DOHH2 (cell line): ENCODE measurements at regions not wholly inside any gene's neighbourhood (a gene's known extent, or its start where the extent isn't known, plus 50 kb on each side); places are given as distances from the start of the nearest gene placed in this dataset.

Experiments
- EZH2phosphoT487 ChIP-seq: fragments of 200-600 bp; sonication (generic); IDR thresholded peaks from 2 replicates; pipeline ENCODE4 v1.6.1; 2017; ENCODE audit warnings: borderline replicate concordance, mild to moderate bottlenecking, antibody characterized with exemption, low read length, moderate library complexity, mixed read lengths
- TF ChIP-seq, protein P1 (sequence below): fragments of 200-600 bp; sonication (generic); IDR thresholded peaks from one replicate; pipeline ENCODE4 v1.5.1; 2014; ENCODE audit warnings: antibody characterized with exemption, mild to moderate bottlenecking, low read depth, low read length; ENCODE audit not compliant: poor library complexity, severe bottlenecking

DNA sequence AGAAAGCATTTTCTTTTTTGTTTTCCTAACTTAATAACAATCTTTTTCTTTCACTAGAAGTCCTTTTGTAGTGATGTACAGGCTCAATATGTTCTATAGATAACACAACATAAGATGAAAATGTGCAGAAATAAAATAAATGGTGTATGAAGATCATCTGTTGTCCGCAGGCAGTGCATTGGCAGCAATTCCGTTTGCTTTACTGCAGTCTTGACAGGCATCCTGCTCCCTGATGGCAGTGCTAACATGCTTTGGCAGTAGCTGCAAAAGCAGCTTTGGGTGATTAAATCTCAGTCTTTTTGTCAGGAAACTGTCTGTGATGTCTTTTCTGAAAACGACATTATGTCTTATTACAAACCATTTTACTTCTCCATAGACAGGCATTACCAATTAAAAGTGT lies 131.4 kb downstream of the TRAM1L1 start:
- TF ChIP-seq, protein P1, sequence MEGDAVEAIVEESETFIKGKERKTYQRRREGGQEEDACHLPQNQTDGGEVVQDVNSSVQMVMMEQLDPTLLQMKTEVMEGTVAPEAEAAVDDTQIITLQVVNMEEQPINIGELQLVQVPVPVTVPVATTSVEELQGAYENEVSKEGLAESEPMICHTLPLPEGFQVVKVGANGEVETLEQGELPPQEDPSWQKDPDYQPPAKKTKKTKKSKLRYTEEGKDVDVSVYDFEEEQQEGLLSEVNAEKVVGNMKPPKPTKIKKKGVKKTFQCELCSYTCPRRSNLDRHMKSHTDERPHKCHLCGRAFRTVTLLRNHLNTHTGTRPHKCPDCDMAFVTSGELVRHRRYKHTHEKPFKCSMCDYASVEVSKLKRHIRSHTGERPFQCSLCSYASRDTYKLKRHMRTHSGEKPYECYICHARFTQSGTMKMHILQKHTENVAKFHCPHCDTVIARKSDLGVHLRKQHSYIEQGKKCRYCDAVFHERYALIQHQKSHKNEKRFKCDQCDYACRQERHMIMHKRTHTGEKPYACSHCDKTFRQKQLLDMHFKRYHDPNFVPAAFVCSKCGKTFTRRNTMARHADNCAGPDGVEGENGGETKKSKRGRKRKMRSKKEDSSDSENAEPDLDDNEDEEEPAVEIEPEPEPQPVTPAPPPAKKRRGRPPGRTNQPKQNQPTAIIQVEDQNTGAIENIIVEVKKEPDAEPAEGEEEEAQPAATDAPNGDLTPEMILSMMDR: no peak
- no peak for TF ChIP-seq EZH2phosphoT487
